Left colon (tissue), 2 donors: ENCODE measurements at regions not wholly inside any gene's neighbourhood (a gene's known extent, or its start where the extent isn't known, plus 50 kb on each side); places are given as distances from the start of the nearest gene placed in this dataset.

Experiments
- ATAC-seq: fragments of 200-7000 bp; cut with Tn5 transposase; one replicate; pipeline ENCODE4 v1.9.1; 2020; ENCODE audit warnings: mild to moderate bottlenecking, moderate library complexity
- DNase-seq, 2 donors: peaks; one replicate each; pipeline ENCODE4 v3.0.0-alpha.2; 2020
- intact Hi-C, 2 donors: fragments of 100-400 bp; cut with DNase I in 1 of 2; cut with micrococcal nuclease in 1 of 2; formaldehyde crosslinking; loops; one replicate each; pipeline versions ENCODE4 v1.11.2 to v1.14.0; 2022; cut with DNase I, micrococcal nuclease
- donor health status: DM: no; HTN: no; CAD: no.
- donor health status: DM: yes; HTN: yes; CAD: no.

DNA sequence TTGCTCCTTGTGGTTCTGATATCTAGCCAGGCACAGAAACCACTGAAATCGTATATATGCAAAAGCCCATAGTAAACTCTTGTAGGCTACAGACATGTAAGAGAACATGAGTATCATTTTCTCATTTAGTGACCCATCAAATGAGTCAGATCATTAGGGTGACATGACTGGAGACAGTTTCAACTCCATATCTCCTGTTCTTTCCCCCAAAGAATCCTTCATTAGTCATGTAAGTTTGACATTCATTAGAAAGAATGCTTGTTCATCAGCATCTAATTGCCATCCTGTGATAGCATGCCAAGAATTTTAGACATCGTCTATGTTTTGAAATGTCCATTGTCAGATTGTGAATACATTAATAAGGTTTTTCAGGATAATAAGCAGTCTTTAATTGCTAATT lies 264.9 kb upstream of the TPM1 start:
- intact Hi-C loops = loop anchor here in 1 of 2 donors (10.0 kb wide), 1 partner anchor 67 kb away; no protein-coding TSS in a partner anchor
- DNase-seq (no peak), ATAC-seq (no peak)

- ATAC-seq (no peak), DNase-seq (no peak)
- intact Hi-C loops = loop anchor here in 1 of 2 donors (10.0 kb wide), 1 partner anchor 66 kb away; no protein-coding TSS in a partner anchor
Measured at GRCh38 chr15:62779036-62779770, 263.3 kb upstream of the TPM1 start.

DNA sequence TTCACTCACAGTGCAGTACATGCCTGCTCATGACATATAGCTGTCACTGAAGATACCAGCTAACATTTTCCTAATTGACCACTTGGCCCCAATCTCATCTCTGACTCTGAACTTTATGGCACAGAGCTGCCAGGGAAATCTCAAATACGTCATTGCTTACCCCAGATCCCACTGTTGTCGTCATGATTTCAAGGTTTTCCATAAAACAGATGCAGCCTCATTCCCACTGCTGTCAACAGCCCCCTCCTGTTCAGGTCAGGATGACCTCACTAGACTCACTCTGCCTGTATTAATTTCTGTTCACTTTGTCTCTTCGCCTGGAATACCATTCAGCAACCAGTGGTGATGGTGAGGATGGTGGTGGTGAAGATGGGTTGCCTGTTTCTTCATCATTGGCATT lies 262.6 kb upstream of the TPM1 start:
- intact Hi-C loops = loop anchor here in 1 of 2 donors (5.0 to 10.0 kb wide), 2 partner anchors 65 to 312 kb away; no protein-coding TSS in a partner anchor
- no peak for ATAC-seq

GRCh38 chr15:62781081-62781497 lies 261.5 kb upstream of the TPM1 start:
- ATAC-seq (no peak), DNase-seq (no peak)
- intact Hi-C loops = loop anchor here in 1 of 2 donors (5.0 kb wide), 1 partner anchor 311 kb away; no protein-coding TSS in a partner anchor

More for the DNA sequence above, 262.6 kb upstream of the TPM1 start:
- no peak for DNase-seq

GRCh38 chr15:62782071-62782841 lies 260.3 kb upstream of the TPM1 start:
- DNase-seq = peak; percentile 37 to 69
- intact Hi-C loops = loop anchor here in 1 of 2 donors (5.0 kb wide), 1 partner anchor 310 kb away; no protein-coding TSS in a partner anchor

GRCh38 chr15:62782896-62783295 lies 259.7 kb upstream of the TPM1 start:
- ATAC-seq (no peak), DNase-seq (no peak)
- intact Hi-C loops = loop anchor here in 1 of 2 donors (5.0 kb wide), 1 partner anchor 309 kb away; no protein-coding TSS in a partner anchor

More at GRCh38 chr15:62782071-62782841, 260.3 kb upstream of the TPM1 start:
- ATAC-seq = peak; percentile 95

- no peak for ATAC-seq
- intact Hi-C loops = loop anchor here in 1 of 2 donors (5.0 kb wide), 1 partner anchor 309 kb away; no protein-coding TSS in a partner anchor
- DNase-seq = no peak
Measured at GRCh38 chr15:62783303-62783957, 259.1 kb upstream of the TPM1 start.

DNA sequence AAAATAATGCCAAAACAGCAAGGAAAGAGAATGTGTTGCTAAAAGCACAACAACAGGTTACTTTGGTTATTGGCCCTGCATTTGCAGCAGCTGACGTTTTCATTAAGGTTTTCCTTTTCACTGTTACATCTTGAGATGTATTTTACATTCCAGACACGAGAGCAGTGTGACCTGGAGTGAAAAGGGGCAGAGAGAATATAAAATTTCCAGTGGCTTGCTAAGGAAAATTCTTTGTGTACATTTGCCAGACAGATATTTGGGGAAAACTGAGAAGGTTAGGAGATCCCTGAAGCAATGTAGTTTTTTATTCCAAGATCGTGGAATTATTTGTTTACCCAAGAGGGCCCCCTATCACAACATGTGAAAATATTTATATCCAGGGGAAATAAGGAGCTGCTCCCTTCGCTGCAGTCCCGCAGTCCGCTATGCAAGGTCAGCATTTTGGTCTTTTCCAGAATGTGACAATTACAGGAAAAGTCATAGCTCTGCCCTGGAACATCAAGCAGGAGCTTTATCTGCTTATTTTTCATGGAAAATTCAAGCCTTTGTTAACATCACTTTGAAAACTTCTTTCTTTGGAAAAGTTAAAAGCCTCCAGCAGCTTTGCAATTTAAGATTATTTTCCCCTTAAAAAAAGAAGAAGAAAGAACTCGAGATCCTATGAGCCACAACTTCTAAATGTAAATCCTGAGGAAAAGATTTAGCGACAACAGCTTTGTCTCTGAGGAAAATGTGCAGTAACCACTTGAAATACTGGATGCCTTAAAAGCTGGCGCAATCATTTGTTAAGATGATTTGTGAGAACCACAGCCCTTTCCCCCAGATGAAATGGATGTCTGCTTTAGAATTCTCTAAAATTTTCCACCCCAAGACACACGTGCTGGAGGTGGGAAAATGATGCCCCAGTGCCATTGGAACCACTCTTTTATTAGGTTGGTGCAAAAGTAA lies 256.4 kb upstream of the TPM1 start:
- intact Hi-C loops = no loop called here
- ATAC-seq (no peak), DNase-seq (no peak)

GRCh38 chr15:62787401-62787800 lies 255.1 kb upstream of the TPM1 start:
- no peak for DNase-seq
- ATAC-seq = no peak
- intact Hi-C loops = no loop called here

GRCh38 chr15:62788224-62788623 lies 254.3 kb upstream of the TPM1 start:
- no peak for DNase-seq
- intact Hi-C loops = no loop called here
- ATAC-seq = no peak

GRCh38 chr15:62790546-62790945 lies 252.0 kb upstream of the TPM1 start:
- intact Hi-C loops = no loop called here
- ATAC-seq (no peak), DNase-seq (no peak)

DNA sequence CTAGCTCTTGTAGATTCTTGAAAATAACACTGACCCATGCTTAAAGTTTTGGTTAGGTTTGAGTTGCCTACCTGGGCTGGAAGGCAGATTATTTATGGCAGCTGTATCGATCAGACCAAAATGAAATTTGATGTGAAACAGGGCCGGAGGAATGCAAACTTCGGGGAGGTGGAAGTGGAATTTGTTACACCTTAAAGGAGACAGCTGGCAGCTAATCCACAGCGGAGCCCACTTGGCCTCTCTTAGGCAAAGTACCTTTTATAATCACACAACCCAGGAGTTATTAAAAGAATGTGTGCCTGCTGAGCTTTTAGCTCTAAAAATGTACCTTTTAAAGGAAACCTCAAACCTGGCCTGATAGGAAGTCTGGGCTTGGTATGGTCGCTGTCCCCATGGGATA lies 250.9 kb upstream of the TPM1 start:
- DNase-seq (no peak), ATAC-seq (no peak)
- intact Hi-C loops = no loop called here

DNA sequence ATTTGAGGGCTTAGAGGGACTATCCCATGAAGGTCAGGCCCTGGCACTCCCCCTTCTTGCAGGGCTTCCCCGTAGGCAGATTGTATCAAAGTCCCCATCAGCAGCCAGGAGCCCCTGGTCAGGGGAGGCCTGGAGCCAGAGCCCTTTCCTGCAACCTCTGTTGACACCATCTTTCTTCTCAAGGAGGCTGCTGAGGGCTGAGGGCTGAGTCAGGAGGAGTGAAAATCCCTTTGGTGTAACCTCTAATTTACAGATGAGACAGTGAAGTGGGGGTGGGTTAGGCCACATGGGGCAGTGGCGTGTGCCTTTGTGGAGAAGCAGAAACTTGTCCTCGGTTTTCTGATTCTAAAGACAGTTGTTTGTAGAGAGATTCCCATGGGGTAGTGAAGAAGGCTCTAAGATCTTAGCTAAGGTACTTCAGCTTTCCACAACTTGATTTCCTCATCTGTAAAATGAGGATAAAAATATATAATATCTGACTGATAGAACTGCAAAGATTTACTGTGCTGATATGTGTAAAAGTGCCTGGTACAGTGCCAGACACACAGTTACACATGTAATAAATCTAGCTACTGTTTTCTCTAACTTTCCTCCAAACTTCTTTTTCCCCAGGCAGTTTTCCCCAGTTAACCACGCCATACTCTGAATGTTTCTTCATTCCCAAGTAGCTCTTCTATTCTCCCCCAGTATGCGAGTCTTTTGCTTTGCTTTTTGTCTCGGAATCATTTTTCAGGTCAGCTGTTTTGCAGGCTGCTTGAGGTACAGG lies 249.4 kb upstream of the TPM1 start:
- intact Hi-C loops = no loop called here
- DNase-seq (no peak), ATAC-seq (no peak)

DNA sequence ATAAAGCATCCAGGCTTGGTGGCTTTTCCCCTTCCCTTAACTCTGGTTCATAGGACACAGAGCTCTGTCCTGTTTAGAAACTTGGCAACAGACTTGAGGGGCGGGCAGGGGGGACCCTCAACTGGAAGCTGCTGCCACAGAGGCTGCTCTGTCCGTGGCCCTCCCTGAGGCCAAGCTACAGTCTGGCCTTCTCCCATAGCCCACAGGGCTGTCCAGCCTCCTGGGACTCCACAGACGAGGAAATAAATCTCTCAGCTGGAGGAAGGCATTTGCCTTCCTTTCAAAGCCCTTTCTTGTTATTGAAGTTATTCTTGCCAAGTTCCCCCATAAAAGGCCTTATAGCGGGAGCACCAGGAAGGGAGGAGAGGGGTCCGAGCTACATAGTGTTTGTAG lies 248.8 kb upstream of the TPM1 start:
- DNase-seq = no peak
- no peak for ATAC-seq
- intact Hi-C loops = no loop called here

DNA sequence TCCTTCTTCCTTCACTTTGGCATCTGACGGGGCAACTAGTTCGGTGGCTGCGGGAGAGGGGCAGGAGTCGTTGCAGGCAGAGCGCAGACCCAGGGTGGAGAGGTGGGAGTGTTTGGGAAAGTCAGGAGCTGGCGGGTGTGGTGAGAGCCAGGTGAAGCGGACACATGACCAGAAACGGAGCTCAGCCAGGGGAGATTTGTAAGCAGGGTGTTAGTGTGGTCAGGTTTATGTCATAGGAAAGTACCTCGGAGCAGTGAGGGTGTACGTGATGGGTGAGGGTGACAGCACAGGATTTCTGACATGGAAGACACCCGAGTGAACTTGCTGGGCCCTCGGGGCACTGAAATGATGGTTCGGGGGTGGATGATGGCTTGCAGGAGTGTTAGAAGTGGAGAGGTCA lies 247.4 kb upstream of the TPM1 start:
- DNase-seq = no peak
- no peak for ATAC-seq
- intact Hi-C loops = no loop called here

- no peak for DNase-seq
- ATAC-seq = no peak
- intact Hi-C loops = no loop called here
Measured at GRCh38 chr15:62795700-62796695, 246.5 kb upstream of the TPM1 start.
